Muscle of leg (tissue), 3 donors: ENCODE measurements at regions not wholly inside any gene's neighbourhood (a gene's known extent, or its start where the extent isn't known, plus 50 kb on each side); places are given as distances from the start of the nearest gene placed in this dataset.
A peak's percentile ranks its signal among the peaks of the same experiment; 100 is the strongest.

Experiments used
- DNase-seq: peaks from one replicate; pipeline ENCODE4 v3.0.0; 2013
- H3K27ac ChIP-seq: one replicate; pipeline ENCODE4 v1.5.1; 2013; ENCODE audit warnings: mild to moderate bottlenecking, low read length, control low read depth
- H3K27me3 ChIP-seq: one replicate; pipeline ENCODE4 v1.6.1; 2013; ENCODE audit warnings: low read length; ENCODE audit not compliant: control insufficient read depth, insufficient read depth
- H3K36me3 ChIP-seq: one replicate; pipeline ENCODE4 v1.6.1; 2013; ENCODE audit warnings: low read length; ENCODE audit not compliant: control insufficient read depth, insufficient read depth
- H3K4me1 ChIP-seq: one replicate; pipeline ENCODE4 v1.6.1; 2013; ENCODE audit warnings: low read length; ENCODE audit not compliant: control insufficient read depth, insufficient read depth
- H3K4me3 ChIP-seq: one replicate; pipeline ENCODE4 v1.5.1; 2013; ENCODE audit warnings: low read length, control low read depth
- H3K9me3 ChIP-seq: replicated peaks from 2 replicates; pipeline ENCODE4 v1.6.1; 2013; ENCODE audit warnings: low read depth, low read length; ENCODE audit not compliant: control insufficient read depth
- WGBS: methylation state at CpG from one replicate; pipeline ENCODE4 v1.1.5; 2013; ENCODE audit warnings: missing lambda C conversion rate; ENCODE audit not compliant: insufficient coverage; 5-methylcytosine and 5-hydroxymethylcytosine counted together

DNA sequence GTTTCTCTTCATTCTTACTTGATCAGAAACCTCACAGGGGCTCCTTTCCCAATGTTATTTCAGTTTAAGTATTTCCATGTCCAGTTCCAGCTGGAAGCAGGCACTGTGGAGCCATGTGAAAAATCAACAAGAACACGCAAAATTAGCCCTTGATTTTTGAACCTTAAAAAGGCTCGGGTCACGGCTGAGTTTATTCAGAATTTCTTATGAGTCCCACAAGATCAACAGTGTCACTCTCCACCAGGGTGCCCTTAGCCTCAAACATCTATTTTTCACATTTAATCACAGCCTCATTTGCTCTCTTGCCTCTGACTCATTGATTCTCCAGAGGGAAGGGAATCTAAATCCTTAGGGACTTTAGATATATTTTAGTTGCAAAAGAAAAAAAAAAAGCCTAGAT lies 157.7 kb upstream of the AVPR1A start:
- 33% methylated on average over 3 of the region's 3 CpGs for WGBS
- Histone ChIP-seq H3K27ac (no peak overlapping the region), H3K36me3 (no peaks in the 10 kb centered on the region), H3K9me3 (peaks cover 4% of the 10 kb centered on the region), H3K4me3 (no peak overlapping the region), H3K4me1 (peaks cover 2% of the 10 kb centered on the region), H3K27me3 (no peaks in the 10 kb centered on the region)
- peak; percentile 74 for DNase-seq

DNA sequence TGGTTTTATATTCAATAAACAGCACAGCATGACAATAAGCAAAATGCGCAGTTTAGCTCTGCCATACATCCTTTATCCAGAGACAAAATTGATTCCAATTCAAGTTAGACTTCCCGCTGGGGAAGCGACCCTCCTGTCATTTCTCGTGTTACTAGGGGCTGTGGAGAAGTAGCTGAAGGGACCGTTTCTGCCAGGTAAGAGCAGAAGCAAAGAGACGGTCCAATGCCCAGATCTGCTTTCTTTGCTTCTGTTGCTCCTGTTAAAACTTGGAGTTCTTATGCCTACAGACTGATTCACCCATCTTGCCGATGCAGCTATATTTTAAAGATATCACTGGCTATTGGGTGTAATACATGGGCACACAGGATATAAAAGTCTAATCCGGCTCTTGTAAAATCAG lies 156.8 kb upstream of the AVPR1A start:
- peaks cover 4% of the 10 kb centered on the region for H3K9me3 ChIP-seq
- H3K4me3 ChIP-seq: no peak overlapping the region
- no peak for DNase-seq
- no peak overlapping the region for H3K27ac ChIP-seq
- 60% methylated on average over 2 of the region's 8 CpGs for WGBS
- H3K36me3 ChIP-seq: no peaks in the 10 kb centered on the region
- no peaks in the 10 kb centered on the region for H3K27me3 ChIP-seq
- peaks cover 2% of the 10 kb centered on the region for H3K4me1 ChIP-seq

DNA sequence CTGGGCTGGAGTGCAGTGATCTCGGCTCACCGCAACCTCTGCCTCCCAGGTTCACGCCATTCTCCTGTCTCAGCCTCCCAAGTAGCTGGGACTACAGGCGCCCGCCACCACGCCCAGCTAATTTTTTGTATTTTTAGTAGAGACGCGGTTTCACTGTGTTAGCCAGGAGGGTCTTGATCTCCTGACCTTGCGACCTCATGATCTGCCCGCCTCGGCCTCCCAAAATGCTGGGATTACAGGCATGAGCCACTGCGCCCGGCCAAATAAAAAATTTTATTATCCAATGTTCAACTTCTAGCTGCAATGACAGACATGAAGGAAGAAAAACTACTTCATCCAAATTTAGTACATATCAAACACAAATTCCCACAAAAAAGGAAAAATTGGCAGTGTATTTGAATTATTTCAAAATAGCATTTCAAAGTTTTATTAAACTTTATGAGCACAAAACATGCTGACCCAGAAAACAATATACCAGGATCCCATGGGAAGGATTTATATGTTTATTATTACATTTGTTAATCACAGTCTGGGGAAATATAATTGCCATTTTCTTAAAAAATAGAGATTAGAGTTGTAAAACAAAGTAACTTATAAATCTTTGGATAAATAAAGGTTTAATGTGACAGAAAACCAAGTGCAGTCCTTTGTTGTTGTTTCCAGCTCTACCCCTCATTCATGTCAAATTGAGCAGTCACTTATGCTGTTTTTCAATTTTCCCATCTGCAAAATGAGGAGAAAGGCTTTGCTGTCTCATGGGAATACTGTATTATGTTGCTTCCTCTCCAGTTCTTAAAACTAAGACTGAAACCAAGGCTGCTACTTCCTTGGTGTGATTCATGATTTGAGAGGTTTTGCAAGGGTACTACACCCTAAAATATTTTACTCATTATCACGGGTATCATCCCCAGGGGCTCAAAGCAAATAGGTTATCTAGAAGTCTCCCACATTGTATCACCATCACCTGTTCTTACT lies 155.2 kb upstream of the AVPR1A start:
- peaks cover 4% of the 10 kb centered on the region for H3K9me3 ChIP-seq
- no peak overlapping the region for H3K4me3 ChIP-seq
- DNase-seq: peak; percentile 76
- H3K36me3 ChIP-seq: no peaks in the 10 kb centered on the region
- H3K27me3 ChIP-seq: no peaks in the 10 kb centered on the region
- no peak overlapping the region for H3K27ac ChIP-seq
- WGBS: 86% methylated on average over 6 of the region's 14 CpGs
- H3K4me1 ChIP-seq: peaks cover 2% of the 10 kb centered on the region

DNA sequence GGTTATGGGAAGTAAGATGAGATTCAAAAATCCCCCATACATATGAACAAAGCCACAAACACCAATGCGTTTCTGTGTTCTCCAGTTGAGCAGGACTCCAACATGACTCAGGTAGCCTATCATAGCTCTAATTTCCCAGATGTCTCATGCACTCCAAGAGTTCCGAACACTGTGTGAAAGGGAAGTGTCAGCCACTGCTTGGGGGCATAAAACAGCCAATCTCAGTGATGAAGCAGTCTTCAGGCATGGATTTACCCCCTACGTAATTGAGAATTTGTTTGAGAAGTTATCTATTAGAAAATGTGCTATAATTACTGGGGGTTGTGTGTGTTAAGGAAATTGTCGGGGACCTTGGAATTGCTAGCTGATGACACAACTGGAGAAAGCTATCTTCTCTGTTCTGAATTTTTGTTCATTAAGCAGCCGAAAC lies 153.9 kb upstream of the AVPR1A start:
- no peaks in the 10 kb centered on the region for H3K9me3 ChIP-seq
- H3K36me3 ChIP-seq: no peaks in the 10 kb centered on the region
- no peaks in the 10 kb centered on the region for H3K27me3 ChIP-seq
- no peak overlapping the region for H3K4me3 ChIP-seq
- no peak overlapping the region for H3K27ac ChIP-seq
- H3K4me1 ChIP-seq: peaks cover 2% of the 10 kb centered on the region
- 75% methylated on average over 1 of the region's 5 CpGs for WGBS
- DNase-seq: no peak

DNA sequence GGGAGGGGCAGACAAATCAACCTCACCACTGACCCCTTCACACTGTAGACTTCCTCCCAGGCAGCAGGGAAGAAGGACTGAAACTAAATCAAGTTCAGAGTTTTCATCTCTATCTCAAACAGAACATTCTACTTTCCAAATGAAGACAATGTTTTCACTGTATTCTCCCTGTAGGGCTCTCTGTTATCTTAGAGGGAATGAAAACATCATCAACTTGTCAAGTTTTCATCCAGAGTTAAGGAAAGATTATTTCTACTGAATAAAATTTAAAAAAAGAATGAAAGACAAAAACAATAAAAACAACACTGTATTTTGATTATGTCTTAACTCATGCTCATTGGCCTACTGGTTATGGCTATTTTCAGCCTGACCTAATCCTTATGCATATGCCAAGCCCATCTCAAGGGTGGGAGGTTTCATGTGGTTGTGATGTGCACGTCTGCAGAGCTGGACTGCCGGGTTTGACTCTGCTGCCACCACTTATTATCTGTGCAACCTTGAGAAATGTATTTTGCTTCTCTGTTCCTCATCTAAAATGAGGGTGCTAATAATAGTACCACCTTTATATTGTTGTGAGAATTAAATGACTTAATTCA lies 152.0 kb upstream of the AVPR1A start:
- H3K4me1 ChIP-seq: peaks cover 2% of the 10 kb centered on the region
- H3K27ac ChIP-seq: no peak overlapping the region
- WGBS: no CpG with 5 or more reads among the region's 2 CpGs
- H3K9me3 ChIP-seq: no peaks in the 10 kb centered on the region
- H3K4me3 ChIP-seq: no peak overlapping the region
- DNase-seq: no peak
- no peaks in the 10 kb centered on the region for H3K36me3 ChIP-seq
- H3K27me3 ChIP-seq: no peaks in the 10 kb centered on the region

DNA sequence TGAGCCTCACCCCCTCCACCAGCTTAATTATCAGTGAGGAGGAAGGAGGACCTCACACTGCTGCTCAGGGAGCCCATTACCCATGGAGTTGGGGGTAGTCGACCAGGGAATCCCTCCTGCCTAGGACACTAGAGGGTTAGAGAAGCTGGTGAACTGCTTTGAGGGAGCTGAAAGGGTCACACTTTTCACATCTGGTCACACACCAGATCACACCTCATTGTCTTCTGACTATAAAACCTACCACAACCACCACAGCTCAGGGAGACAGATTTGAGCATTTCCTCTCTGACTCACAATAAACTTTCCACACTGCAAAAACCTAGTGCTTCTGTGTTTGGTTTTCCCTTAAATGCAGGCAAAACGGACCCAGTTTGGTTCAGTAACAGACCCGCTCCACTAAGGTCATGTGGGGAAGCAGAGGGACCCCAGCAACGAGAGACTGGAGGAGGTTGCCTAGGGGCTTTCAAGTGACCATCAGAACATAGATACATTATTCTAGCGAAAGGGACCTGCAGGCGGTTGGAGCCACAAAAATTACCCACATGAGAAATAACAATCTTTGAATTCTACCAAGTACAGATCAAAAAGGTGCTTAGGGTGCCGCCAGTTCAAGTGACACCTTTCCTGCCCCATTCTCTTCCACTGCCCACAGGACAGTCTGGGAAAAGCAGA lies 151.4 kb upstream of the AVPR1A start:
- Histone ChIP-seq H3K4me3 (no peak overlapping the region), H3K36me3 (no peaks in the 10 kb centered on the region), H3K27me3 (no peaks in the 10 kb centered on the region), H3K4me1 (no peaks in the 10 kb centered on the region), H3K9me3 (no peaks in the 10 kb centered on the region), H3K27ac (no peak overlapping the region)
- no peak for DNase-seq
- WGBS: no CpG with 5 or more reads among the region's 7 CpGs

DNA sequence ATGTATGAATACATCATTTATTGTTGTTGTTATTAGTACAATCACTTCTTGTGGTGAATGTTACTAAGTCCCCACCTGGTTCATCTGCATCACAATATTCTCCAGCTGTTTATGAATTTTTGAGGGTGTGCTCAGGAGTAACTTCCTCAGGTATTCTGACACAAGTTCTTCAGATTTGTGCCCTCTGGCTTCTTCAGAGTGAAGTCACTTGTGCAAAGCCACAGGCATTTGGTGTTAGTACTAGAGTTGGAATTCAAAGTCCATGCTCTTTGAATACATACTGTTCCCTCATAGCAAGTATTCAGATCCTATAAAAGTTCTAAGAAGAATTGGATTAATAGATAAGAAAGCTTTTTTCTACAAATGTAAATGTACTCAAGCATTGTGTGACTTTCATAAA lies 150.3 kb upstream of the AVPR1A start:
- Histone ChIP-seq H3K9me3 (no peaks in the 10 kb centered on the region), H3K27me3 (no peaks in the 10 kb centered on the region), H3K4me1 (no peaks in the 10 kb centered on the region), H3K27ac (no peak overlapping the region), H3K36me3 (no peaks in the 10 kb centered on the region), H3K4me3 (no peak overlapping the region)
- DNase-seq: no peak

DNA sequence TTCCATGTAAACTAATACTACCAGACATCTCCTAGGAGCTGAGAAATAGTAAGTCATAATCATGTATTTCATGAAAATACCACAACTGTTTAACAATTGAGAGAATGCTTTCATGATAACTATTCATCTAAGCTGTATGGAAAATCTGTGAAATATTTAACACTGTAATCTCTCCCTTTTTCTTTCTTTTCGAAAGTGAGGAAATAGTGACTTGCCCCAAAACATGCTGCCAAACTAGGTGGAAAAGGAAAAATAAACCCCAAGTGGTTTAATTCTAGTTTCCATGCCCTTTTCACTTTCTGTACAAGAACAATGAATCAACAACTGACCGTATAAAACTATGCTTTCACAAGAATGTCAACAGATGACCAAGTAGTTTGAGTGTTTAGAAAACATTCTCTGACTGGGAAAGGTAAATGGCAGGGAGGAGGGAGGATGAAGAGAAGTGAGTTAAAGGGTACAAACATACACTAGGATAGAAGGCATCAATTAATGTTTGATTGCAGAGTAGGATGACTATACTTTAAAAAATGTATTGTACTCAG lies 147.5 kb upstream of the AVPR1A start:
- no CpG with 5 or more reads among the region's 2 CpGs for WGBS
- Histone ChIP-seq H3K36me3 (no peaks in the 10 kb centered on the region), H3K27ac (no peak overlapping the region), H3K27me3 (no peaks in the 10 kb centered on the region), H3K4me1 (no peaks in the 10 kb centered on the region), H3K9me3 (no peaks in the 10 kb centered on the region), H3K4me3 (no peak overlapping the region)
- no peak for DNase-seq

DNA sequence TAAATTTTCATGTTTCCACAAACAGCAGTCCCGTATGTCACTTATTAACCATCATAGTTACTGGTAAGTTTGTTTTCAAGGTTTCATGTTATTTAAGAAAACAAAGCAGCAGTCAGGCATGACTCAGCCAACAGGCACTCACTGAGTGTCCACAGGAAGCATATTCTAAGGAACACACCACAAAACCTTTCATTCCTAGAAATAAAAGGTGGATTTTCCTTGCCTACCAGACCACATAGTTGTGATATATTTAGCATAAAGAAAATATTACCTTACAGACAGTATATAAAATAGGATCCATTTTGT lies 143.3 kb upstream of the AVPR1A start:
- no peaks in the 10 kb centered on the region for H3K9me3 ChIP-seq
- DNase-seq: peak; percentile 75
- peak overlapping the region; percentile 33 for H3K27ac ChIP-seq
- WGBS: no CpG with 5 or more reads among the region's 1 CpG
- H3K4me3 ChIP-seq: no peak overlapping the region
- H3K27me3 ChIP-seq: no peaks in the 10 kb centered on the region
- no peaks in the 10 kb centered on the region for H3K4me1 ChIP-seq
- no peaks in the 10 kb centered on the region for H3K36me3 ChIP-seq
